GM21717 (cell line): ENCODE measurements at regions not wholly inside any gene's neighbourhood (a gene's known extent, or its start where the extent isn't known, plus 50 kb on each side); places are given as distances from the start of the nearest gene placed in this dataset.

Source experiments
- ATAC-seq: cut with Tn5 transposase; IDR thresholded peaks from one replicate; pipeline ENCODE4 v1.9.1; 2021; ENCODE audit warnings: mild to moderate bottlenecking, moderate library complexity; ENCODE audit not compliant: unreplicated experiment

- no peak for ATAC-seq
Measured at GRCh38 chrX:120819126-120819525, 56.5 kb downstream of the CT47B1 start.

- no peak for ATAC-seq
Measured at GRCh38 chrX:120813982-120814381, 61.7 kb downstream of the CT47B1 start.

- ATAC-seq, result no peak
Measured at GRCh38 chrX:120801426-120801825, 74.2 kb downstream of the CT47B1 start.

GRCh38 chrX:120797188-120797851 is 78.3 kb downstream of the CT47B1 start:
- no peak for ATAC-seq

GRCh38 chrX:120795301-120795700 is 80.4 kb downstream of the CT47B1 start:
- ATAC-seq, result no peak

GRCh38 chrX:120794525-120794975 is 81.1 kb downstream of the CT47B1 start:
- no peak for ATAC-seq

GRCh38 chrX:120793098-120793497 is 82.6 kb downstream of the CT47B1 start:
- ATAC-seq, result no peak

- ATAC-seq, result no peak
Measured at GRCh38 chrX:120791013-120791643, 84.5 kb downstream of the CT47B1 start.

GRCh38 chrX:120790552-120790951 is 85.1 kb downstream of the CT47B1 start:
- ATAC-seq, result no peak

- ATAC-seq, result peak; percentile 87
Measured at GRCh38 chrX:120790118-120790517, 85.5 kb downstream of the CT47B1 start.

- no peak for ATAC-seq
Measured at GRCh38 chrX:120781403-120781802, 94.3 kb downstream of the CT47B1 start.

GRCh38 chrX:120775959-120776358 is 99.7 kb downstream of the CT47B1 start:
- no peak for ATAC-seq

GRCh38 chrX:120774606-120775005 is 101.1 kb downstream of the CT47B1 start:
- no peak for ATAC-seq

- no peak for ATAC-seq
Measured at GRCh38 chrX:120773801-120774200, 101.9 kb downstream of the CT47B1 start.

- no peak for ATAC-seq
Measured at GRCh38 chrX:120769576-120770341, 105.9 kb downstream of the CT47B1 start.

- no peak for ATAC-seq
Measured at GRCh38 chrX:120768681-120769080, 107.0 kb downstream of the CT47B1 start.

GRCh38 chrX:120768254-120768653 is 107.4 kb downstream of the CT47B1 start:
- ATAC-seq, result no peak

GRCh38 chrX:120763269-120763668 is 112.4 kb downstream of the CT47B1 start:
- no peak for ATAC-seq

- no peak for ATAC-seq
Measured at GRCh38 chrX:120761810-120762209, 113.9 kb downstream of the CT47B1 start.

- no peak for ATAC-seq
Measured at GRCh38 chrX:120759685-120760084, 116.0 kb downstream of the CT47B1 start.

GRCh38 chrX:120755066-120755846 is 120.4 kb downstream of the CT47B1 start:
- ATAC-seq, result no peak
